ENCODE measurements at regions not wholly inside any gene's neighbourhood (a gene's known extent, or its start where the extent isn't known, plus 50 kb on each side); places are given as distances from the start of the nearest gene placed in this dataset.

GRCh38 chr1:57727121-57727520, 303.3 kb upstream of the DAB1 start:
- H3K27ac ChIP-seq (ENCODE audit: low read depth, low read length), result no peak overlapping the region
- no peak overlapping the region for H2AFZ ChIP-seq (ENCODE audit: low read length, unreplicated experiment)
- H3K4me3 ChIP-seq (ENCODE audit: low read depth, low read length), result no peak overlapping the region
- H3K36me3 ChIP-seq (ENCODE audit: insufficient read depth, low read length), result no peaks in the 10 kb centered on the region
- no peaks in the 10 kb centered on the region for H3K4me1 ChIP-seq (ENCODE audit: control insufficient read depth, insufficient read depth, low read length, unreplicated experiment)
- no peaks in the 10 kb centered on the region for H3K27me3 ChIP-seq (ENCODE audit: insufficient read depth, low read length)
- H3K79me2 ChIP-seq (ENCODE audit: control insufficient read depth, insufficient read depth, low read length, unreplicated experiment), result no peaks in the 10 kb centered on the region

GRCh38 chr1:57725318-57725717, 301.5 kb upstream of the DAB1 start:
- Histone ChIP-seq H3K79me2 (ENCODE audit: control insufficient read depth, insufficient read depth, low read length, unreplicated experiment) (no peaks in the 10 kb centered on the region), H3K27ac (ENCODE audit: low read depth, low read length) (no peak overlapping the region), H3K4me3 (ENCODE audit: low read depth, low read length) (no peak overlapping the region), H2AFZ (ENCODE audit: low read length, unreplicated experiment) (no peak overlapping the region), H3K36me3 (ENCODE audit: insufficient read depth, low read length) (no peaks in the 10 kb centered on the region), H3K27me3 (ENCODE audit: insufficient read depth, low read length) (no peaks in the 10 kb centered on the region), H3K4me1 (ENCODE audit: control insufficient read depth, insufficient read depth, low read length, unreplicated experiment) (no peaks in the 10 kb centered on the region)

GRCh38 chr1:57724535-57724934, 300.7 kb upstream of the DAB1 start:
- Histone ChIP-seq H3K36me3 (ENCODE audit: insufficient read depth, low read length) (no peaks in the 10 kb centered on the region), H3K27me3 (ENCODE audit: insufficient read depth, low read length) (no peaks in the 10 kb centered on the region), H3K4me3 (ENCODE audit: low read depth, low read length) (no peak overlapping the region), H3K4me1 (ENCODE audit: control insufficient read depth, insufficient read depth, low read length, unreplicated experiment) (no peaks in the 10 kb centered on the region), H2AFZ (ENCODE audit: low read length, unreplicated experiment) (no peak overlapping the region), H3K27ac (ENCODE audit: low read depth, low read length) (no peak overlapping the region), H3K79me2 (ENCODE audit: control insufficient read depth, insufficient read depth, low read length, unreplicated experiment) (no peaks in the 10 kb centered on the region)

- H3K4me1 ChIP-seq (ENCODE audit: control insufficient read depth, insufficient read depth, low read length, unreplicated experiment), result no peaks in the 10 kb centered on the region
- no peaks in the 10 kb centered on the region for H3K79me2 ChIP-seq (ENCODE audit: control insufficient read depth, insufficient read depth, low read length, unreplicated experiment)
- H3K4me3 ChIP-seq (ENCODE audit: low read depth, low read length), result no peak overlapping the region
- no peaks in the 10 kb centered on the region for H3K27me3 ChIP-seq (ENCODE audit: insufficient read depth, low read length)
- no peak overlapping the region for H3K27ac ChIP-seq (ENCODE audit: low read depth, low read length)
- no peaks in the 10 kb centered on the region for H3K36me3 ChIP-seq (ENCODE audit: insufficient read depth, low read length)
- no peak overlapping the region for H2AFZ ChIP-seq (ENCODE audit: low read length, unreplicated experiment)
Measured at GRCh38 chr1:57722285-57722978, 298.6 kb upstream of the DAB1 start.

- H2AFZ ChIP-seq (ENCODE audit: low read length, unreplicated experiment), result no peak overlapping the region
- H3K36me3 ChIP-seq (ENCODE audit: insufficient read depth, low read length), result no peaks in the 10 kb centered on the region
- H3K27me3 ChIP-seq (ENCODE audit: insufficient read depth, low read length), result no peaks in the 10 kb centered on the region
- no peak overlapping the region for H3K27ac ChIP-seq (ENCODE audit: low read depth, low read length)
- no peaks in the 10 kb centered on the region for H3K79me2 ChIP-seq (ENCODE audit: control insufficient read depth, insufficient read depth, low read length, unreplicated experiment)
- H3K4me3 ChIP-seq (ENCODE audit: low read depth, low read length), result no peak overlapping the region
- H3K4me1 ChIP-seq (ENCODE audit: control insufficient read depth, insufficient read depth, low read length, unreplicated experiment), result no peaks in the 10 kb centered on the region
Measured at GRCh38 chr1:57721001-57721400, 297.1 kb upstream of the DAB1 start.

- no peaks in the 10 kb centered on the region for H3K27me3 ChIP-seq (ENCODE audit: insufficient read depth, low read length)
- no peak overlapping the region for H3K4me3 ChIP-seq (ENCODE audit: low read depth, low read length)
- H3K79me2 ChIP-seq (ENCODE audit: control insufficient read depth, insufficient read depth, low read length, unreplicated experiment), result no peaks in the 10 kb centered on the region
- H3K36me3 ChIP-seq (ENCODE audit: insufficient read depth, low read length), result no peaks in the 10 kb centered on the region
- no peaks in the 10 kb centered on the region for H3K4me1 ChIP-seq (ENCODE audit: control insufficient read depth, insufficient read depth, low read length, unreplicated experiment)
- H3K27ac ChIP-seq (ENCODE audit: low read depth, low read length), result no peak overlapping the region
- H2AFZ ChIP-seq (ENCODE audit: low read length, unreplicated experiment), result no peak overlapping the region
Measured at GRCh38 chr1:57719274-57719673, 295.4 kb upstream of the DAB1 start.

- Histone ChIP-seq H3K4me3 (ENCODE audit: low read depth, low read length) (no peak overlapping the region), H3K79me2 (ENCODE audit: control insufficient read depth, insufficient read depth, low read length, unreplicated experiment) (no peaks in the 10 kb centered on the region), H3K27me3 (ENCODE audit: insufficient read depth, low read length) (no peaks in the 10 kb centered on the region), H2AFZ (ENCODE audit: low read length, unreplicated experiment) (no peak overlapping the region), H3K4me1 (ENCODE audit: control insufficient read depth, insufficient read depth, low read length, unreplicated experiment) (no peaks in the 10 kb centered on the region), H3K36me3 (ENCODE audit: insufficient read depth, low read length) (no peaks in the 10 kb centered on the region), H3K27ac (ENCODE audit: low read depth, low read length) (no peak overlapping the region)
Measured at GRCh38 chr1:57713501-57713900, 289.6 kb upstream of the DAB1 start.

- H3K36me3 ChIP-seq (ENCODE audit: insufficient read depth, low read length), result no peaks in the 10 kb centered on the region
- no peaks in the 10 kb centered on the region for H3K4me1 ChIP-seq (ENCODE audit: control insufficient read depth, insufficient read depth, low read length, unreplicated experiment)
- H3K4me3 ChIP-seq (ENCODE audit: low read depth, low read length), result no peak overlapping the region
- H3K27me3 ChIP-seq (ENCODE audit: insufficient read depth, low read length), result no peaks in the 10 kb centered on the region
- no peaks in the 10 kb centered on the region for H3K79me2 ChIP-seq (ENCODE audit: control insufficient read depth, insufficient read depth, low read length, unreplicated experiment)
- no peak overlapping the region for H2AFZ ChIP-seq (ENCODE audit: low read length, unreplicated experiment)
- no peak overlapping the region for H3K27ac ChIP-seq (ENCODE audit: low read depth, low read length)
Measured at GRCh38 chr1:57712846-57713245, 289.0 kb upstream of the DAB1 start.

- Histone ChIP-seq H2AFZ (ENCODE audit: low read length, unreplicated experiment) (no peak overlapping the region), H3K27me3 (ENCODE audit: insufficient read depth, low read length) (no peaks in the 10 kb centered on the region), H3K4me1 (ENCODE audit: control insufficient read depth, insufficient read depth, low read length, unreplicated experiment) (no peaks in the 10 kb centered on the region), H3K36me3 (ENCODE audit: insufficient read depth, low read length) (no peaks in the 10 kb centered on the region), H3K27ac (ENCODE audit: low read depth, low read length) (no peak overlapping the region), H3K4me3 (ENCODE audit: low read depth, low read length) (no peak overlapping the region), H3K79me2 (ENCODE audit: control insufficient read depth, insufficient read depth, low read length, unreplicated experiment) (no peaks in the 10 kb centered on the region)
Measured at GRCh38 chr1:57711326-57711725, 287.5 kb upstream of the DAB1 start.

GRCh38 chr1:57707631-57708030, 283.8 kb upstream of the DAB1 start:
- Histone ChIP-seq H2AFZ (ENCODE audit: low read length, unreplicated experiment) (no peak overlapping the region), H3K4me3 (ENCODE audit: low read depth, low read length) (no peak overlapping the region), H3K27me3 (ENCODE audit: insufficient read depth, low read length) (no peaks in the 10 kb centered on the region), H3K36me3 (ENCODE audit: insufficient read depth, low read length) (no peaks in the 10 kb centered on the region), H3K79me2 (ENCODE audit: control insufficient read depth, insufficient read depth, low read length, unreplicated experiment) (no peaks in the 10 kb centered on the region), H3K27ac (ENCODE audit: low read depth, low read length) (no peak overlapping the region), H3K4me1 (ENCODE audit: control insufficient read depth, insufficient read depth, low read length, unreplicated experiment) (no peaks in the 10 kb centered on the region)

GRCh38 chr1:57704811-57705210, 281.0 kb upstream of the DAB1 start:
- H3K4me3 ChIP-seq (ENCODE audit: low read depth, low read length), result no peak overlapping the region
- no peak overlapping the region for H3K27ac ChIP-seq (ENCODE audit: low read depth, low read length)
- no peak overlapping the region for H2AFZ ChIP-seq (ENCODE audit: low read length, unreplicated experiment)
- H3K36me3 ChIP-seq (ENCODE audit: insufficient read depth, low read length), result no peaks in the 10 kb centered on the region
- H3K79me2 ChIP-seq (ENCODE audit: control insufficient read depth, insufficient read depth, low read length, unreplicated experiment), result no peaks in the 10 kb centered on the region
- no peaks in the 10 kb centered on the region for H3K4me1 ChIP-seq (ENCODE audit: control insufficient read depth, insufficient read depth, low read length, unreplicated experiment)
- H3K27me3 ChIP-seq (ENCODE audit: insufficient read depth, low read length), result no peaks in the 10 kb centered on the region

Measured in ACC112 (cell line).